Lower leg skin (tissue), 3 donors: ENCODE measurements at regions not wholly inside any gene's neighbourhood (a gene's known extent, or its start where the extent isn't known, plus 50 kb on each side); places are given as distances from the start of the nearest gene placed in this dataset.

Experiments
- POLR2A ChIP-seq, 2 donors: fragments of 450-650 bp; IDR thresholded peaks; one replicate each; pipeline ENCODE4 v1.6.1; 2016 to 2017; ENCODE audit warnings: antibody characterized with exemption in 2 of 2, mild to moderate bottlenecking in 1 of 2, moderate library complexity in 1 of 2
- TF ChIP-seq, protein P1 (sequence below), 3 donors: fragments of 450-650 bp; IDR thresholded peaks; one replicate each; pipeline ENCODE4 v1.5.1; 2016; ENCODE audit warnings: antibody characterized with exemption in 3 of 3, mild to moderate bottlenecking in 3 of 3, moderate library complexity in 2 of 3

DNA sequence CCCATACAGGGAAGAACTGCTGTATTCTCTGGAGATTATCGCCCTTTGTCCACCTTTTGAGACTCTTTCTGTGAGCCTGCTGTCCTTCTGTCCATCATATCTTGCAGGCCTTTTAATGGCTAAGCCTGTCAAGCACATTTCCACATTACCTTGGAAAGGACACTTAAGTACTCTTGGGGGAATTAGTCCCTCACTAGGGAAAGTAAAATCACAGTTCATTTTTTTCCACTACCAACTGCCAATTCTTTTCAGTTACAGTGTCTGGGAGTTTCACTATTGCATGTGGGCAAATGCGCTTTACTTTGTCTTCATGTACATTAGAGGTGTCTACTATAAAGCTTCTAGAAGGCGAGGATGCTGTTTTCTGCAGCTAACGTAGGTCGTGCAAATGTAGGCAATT is 242.1 kb downstream of the NSUN3 start:
- TF ChIP-seq, protein P1, sequence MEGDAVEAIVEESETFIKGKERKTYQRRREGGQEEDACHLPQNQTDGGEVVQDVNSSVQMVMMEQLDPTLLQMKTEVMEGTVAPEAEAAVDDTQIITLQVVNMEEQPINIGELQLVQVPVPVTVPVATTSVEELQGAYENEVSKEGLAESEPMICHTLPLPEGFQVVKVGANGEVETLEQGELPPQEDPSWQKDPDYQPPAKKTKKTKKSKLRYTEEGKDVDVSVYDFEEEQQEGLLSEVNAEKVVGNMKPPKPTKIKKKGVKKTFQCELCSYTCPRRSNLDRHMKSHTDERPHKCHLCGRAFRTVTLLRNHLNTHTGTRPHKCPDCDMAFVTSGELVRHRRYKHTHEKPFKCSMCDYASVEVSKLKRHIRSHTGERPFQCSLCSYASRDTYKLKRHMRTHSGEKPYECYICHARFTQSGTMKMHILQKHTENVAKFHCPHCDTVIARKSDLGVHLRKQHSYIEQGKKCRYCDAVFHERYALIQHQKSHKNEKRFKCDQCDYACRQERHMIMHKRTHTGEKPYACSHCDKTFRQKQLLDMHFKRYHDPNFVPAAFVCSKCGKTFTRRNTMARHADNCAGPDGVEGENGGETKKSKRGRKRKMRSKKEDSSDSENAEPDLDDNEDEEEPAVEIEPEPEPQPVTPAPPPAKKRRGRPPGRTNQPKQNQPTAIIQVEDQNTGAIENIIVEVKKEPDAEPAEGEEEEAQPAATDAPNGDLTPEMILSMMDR (IDR thresholded peaks at IDR 0.05): no peak
- TF ChIP-seq POLR2A (IDR thresholded peaks at IDR 0.05): no peak
